Ovary (tissue), 7 donors: ENCODE measurements at regions not wholly inside any gene's neighbourhood (a gene's known extent, or its start where the extent isn't known, plus 50 kb on each side); places are given as distances from the start of the nearest gene placed in this dataset.

Experiments
- DNase-seq, 5 donors: peaks; one replicate each; pipeline ENCODE4 v3.0.0-alpha.2; 2019 to 2020
- H3K27ac ChIP-seq, 2 donors: fragments of 200-600 bp; one replicate each; pipeline versions ENCODE4 v1.5.1 to v1.8.0; 2019 to 2022
- H3K27me3 ChIP-seq: fragments of 200-600 bp; one replicate; pipeline ENCODE4 v1.8.0; 2022
- H3K36me3 ChIP-seq: fragments of 200-600 bp; sonication (generic); one replicate; pipeline ENCODE4 v1.5.1; 2019
- H3K4me1 ChIP-seq: one replicate; pipeline ENCODE4 v1.8.1; 2013; ENCODE audit warnings: mild to moderate bottlenecking, moderate library complexity; ENCODE audit not compliant: insufficient read depth
- H3K4me3 ChIP-seq: fragments of 200-600 bp; sonication (generic); one replicate; pipeline ENCODE4 v1.5.1; 2017
- H3K9me3 ChIP-seq, 2 donors: fragments of 200-600 bp in 1 of 2; sonication (generic) in 1 of 2; one replicate each; pipeline versions ENCODE4 v1.5.1 to v1.8.1; 2013 to 2019; ENCODE audit warnings: mild to moderate bottlenecking in 1 of 2, moderate library complexity in 1 of 2
- EP300 ChIP-seq: sonication (generic); formaldehyde crosslinking; IDR thresholded peaks from one replicate; pipeline ENCODE4 v1.6.1; 2017; ENCODE audit warnings: antibody characterized with exemption
- POLR2A ChIP-seq: fragments of 450-650 bp; IDR thresholded peaks from one replicate; pipeline ENCODE4 v1.6.1; 2017; ENCODE audit warnings: antibody characterized with exemption, mild to moderate bottlenecking, moderate library complexity
- WGBS, 3 donors: extraction: QIAGEN DNeasy Blood & Tissue Kit in 1 of 3; methylation state at CpG; one replicate each; pipeline versions ENCODE4 v1.1.5 to v1.1.7; 2013 to 2017; 5-methylcytosine and 5-hydroxymethylcytosine counted together
- intact Hi-C, 4 donors: fragments of 100-400 bp; cut with DNase I; formaldehyde crosslinking; loops; one replicate each; pipeline versions ENCODE4 v1.11.0 to v1.15.1; 2022 to 2023
- TF ChIP-seq, protein P1 (sequence below), 3 donors: fragments of 450-650 bp in 2 of 3; fragments of 200-600 bp in 1 of 3; IDR thresholded peaks; one replicate each; pipeline versions ENCODE4 v1.5.1 to v1.8.0; 2016 to 2022; ENCODE audit warnings: antibody characterized with exemption in 3 of 3, mild to moderate bottlenecking in 1 of 3
- donor health status: DM: no; HTN: no; CAD: no; lungs with moderate emphysema.
- donor health status: DM: no; HTN: no; CAD: no.
- donor health status: Bipolar disorder and iron deficiency.
- donor health status: DM: no; HTN: no; CAD: no.
- donor health status: DM: yes; HTN: yes; CAD: no.

DNA sequence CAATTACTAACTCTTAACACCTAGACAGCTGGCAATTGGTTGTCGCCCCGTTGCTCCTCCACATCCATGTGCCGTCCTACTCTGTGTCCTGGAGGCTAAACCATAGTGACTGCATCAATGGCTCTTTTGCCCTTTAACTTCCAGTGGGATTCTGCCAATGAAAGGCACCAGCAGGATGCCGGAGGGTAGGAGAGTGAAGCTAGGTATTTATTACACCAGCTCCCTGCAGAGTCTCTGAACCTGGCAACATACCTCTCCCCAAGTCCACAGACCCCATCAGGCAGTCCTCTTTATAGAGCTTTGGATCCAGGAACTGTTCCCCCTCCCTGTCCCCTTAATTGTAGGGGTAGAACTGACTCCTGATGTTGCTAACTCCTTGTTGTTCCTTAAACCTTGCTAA is 426.8 kb downstream of the HNRNPD start:
- H3K9me3 ChIP-seq: no peaks in the 10 kb centered on the region
- H3K36me3 ChIP-seq: no peaks in the 10 kb centered on the region
- intact Hi-C loops: no loop called here
- no peak overlapping the region for H3K4me3 ChIP-seq
- DNase-seq: no peak
- WGBS, 3 donors: 17 to 24% (median 21%) methylated on average over 4 of the region's 4 CpGs
- H3K27me3 ChIP-seq: no peaks in the 10 kb centered on the region
- no peaks in the 10 kb centered on the region for H3K4me1 ChIP-seq
- TF ChIP-seq, protein P1, sequence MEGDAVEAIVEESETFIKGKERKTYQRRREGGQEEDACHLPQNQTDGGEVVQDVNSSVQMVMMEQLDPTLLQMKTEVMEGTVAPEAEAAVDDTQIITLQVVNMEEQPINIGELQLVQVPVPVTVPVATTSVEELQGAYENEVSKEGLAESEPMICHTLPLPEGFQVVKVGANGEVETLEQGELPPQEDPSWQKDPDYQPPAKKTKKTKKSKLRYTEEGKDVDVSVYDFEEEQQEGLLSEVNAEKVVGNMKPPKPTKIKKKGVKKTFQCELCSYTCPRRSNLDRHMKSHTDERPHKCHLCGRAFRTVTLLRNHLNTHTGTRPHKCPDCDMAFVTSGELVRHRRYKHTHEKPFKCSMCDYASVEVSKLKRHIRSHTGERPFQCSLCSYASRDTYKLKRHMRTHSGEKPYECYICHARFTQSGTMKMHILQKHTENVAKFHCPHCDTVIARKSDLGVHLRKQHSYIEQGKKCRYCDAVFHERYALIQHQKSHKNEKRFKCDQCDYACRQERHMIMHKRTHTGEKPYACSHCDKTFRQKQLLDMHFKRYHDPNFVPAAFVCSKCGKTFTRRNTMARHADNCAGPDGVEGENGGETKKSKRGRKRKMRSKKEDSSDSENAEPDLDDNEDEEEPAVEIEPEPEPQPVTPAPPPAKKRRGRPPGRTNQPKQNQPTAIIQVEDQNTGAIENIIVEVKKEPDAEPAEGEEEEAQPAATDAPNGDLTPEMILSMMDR (IDR thresholded peaks at IDR 0.05): no peak
- TF ChIP-seq EP300: no peak
- no peak overlapping the region for H3K27ac ChIP-seq

DNA sequence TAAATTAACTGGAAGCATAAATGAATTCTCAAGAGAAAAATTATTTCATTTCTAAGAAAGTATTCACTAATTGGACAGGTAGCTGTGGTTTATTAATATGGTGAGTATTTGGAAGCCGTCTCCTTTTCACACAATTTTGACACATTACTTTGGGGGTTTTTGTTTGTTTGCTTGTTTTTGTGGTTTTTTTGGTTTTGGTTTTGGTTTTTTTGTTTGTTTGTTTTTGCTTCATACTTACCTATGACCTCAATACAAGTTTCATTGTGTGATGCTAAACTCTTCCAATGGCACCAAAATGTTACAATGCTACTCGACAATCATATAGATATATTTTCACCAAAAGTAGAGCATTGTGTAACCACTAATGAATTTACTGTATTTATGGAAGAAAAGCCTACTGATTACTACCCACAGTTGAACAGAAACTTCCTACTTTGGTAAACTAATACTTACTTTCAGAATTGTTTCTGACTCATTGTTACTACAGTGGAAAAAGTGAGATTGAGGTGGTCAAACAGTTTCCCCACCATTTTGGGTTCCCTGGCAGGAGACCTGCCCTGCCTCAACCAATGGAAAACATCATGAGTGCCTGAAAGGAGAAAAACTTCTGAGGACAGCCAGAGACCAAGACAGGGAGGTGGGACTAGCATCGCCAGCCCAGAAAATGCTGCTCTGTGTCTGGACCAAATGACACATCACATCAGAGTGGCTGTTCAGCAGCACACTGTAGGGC is 443.1 kb downstream of the HNRNPD start:
- no peak for DNase-seq
- Histone ChIP-seq H3K27me3 (no peaks in the 10 kb centered on the region), H3K4me1 (no peaks in the 10 kb centered on the region), H3K9me3 (no peaks in the 10 kb centered on the region), H3K36me3 (no peaks in the 10 kb centered on the region), H3K4me3 (no peak overlapping the region), H3K27ac (no peak overlapping the region)
- TF ChIP-seq, protein P1 (IDR thresholded peaks at IDR 0.05): no peak
- TF ChIP-seq POLR2A: no peak
- TF ChIP-seq EP300: no peak
- intact Hi-C loops: no loop called here
- WGBS, 3 donors: 75 to 85% (median 78%) methylated on average over 3 of the region's 3 CpGs

GRCh38 chr4:81923140-81923539 is 450.7 kb downstream of the HNRNPD start:
- intact Hi-C loops: no loop called here
- no peaks in the 10 kb centered on the region for H3K9me3 ChIP-seq
- TF ChIP-seq, protein P1 (IDR thresholded peaks at IDR 0.05): no peak
- TF ChIP-seq POLR2A (no peak), EP300 (no peak)
- 46 to 69% (median 60%) methylated on average over 2 of the region's 2 CpGs for WGBS, 3 donors
- H3K27ac ChIP-seq: no peak overlapping the region
- H3K4me3 ChIP-seq: no peak overlapping the region
- H3K27me3 ChIP-seq: no peaks in the 10 kb centered on the region
- no peak for DNase-seq
- no peaks in the 10 kb centered on the region for H3K36me3 ChIP-seq
- H3K4me1 ChIP-seq: no peaks in the 10 kb centered on the region

DNA sequence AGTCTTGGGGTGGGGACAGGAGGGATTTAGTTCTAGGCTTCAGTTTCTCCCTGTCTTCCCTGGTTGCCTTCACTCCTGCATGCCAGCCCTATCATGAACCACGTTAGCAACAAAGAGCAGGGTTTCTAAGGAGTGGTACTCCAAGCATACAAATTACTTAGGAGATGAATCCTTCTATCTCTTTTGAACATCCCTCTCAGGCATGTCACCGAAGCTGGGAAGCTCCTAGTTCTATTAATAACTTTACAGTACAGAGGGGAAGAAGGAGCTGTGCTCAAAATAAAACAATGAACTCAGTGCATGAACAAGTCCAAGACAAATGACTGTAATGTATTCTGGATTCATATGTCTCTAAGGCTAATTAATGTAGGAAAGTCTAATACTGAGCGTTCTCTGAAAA is 450.6 kb upstream of the RASGEF1B start:
- no peak overlapping the region for H3K4me3 ChIP-seq
- 47 to 69% (median 55%) methylated on average over 3 of the region's 3 CpGs for WGBS, 3 donors
- H3K27me3 ChIP-seq: no peaks in the 10 kb centered on the region
- H3K4me1 ChIP-seq: no peaks in the 10 kb centered on the region
- DNase-seq: no peak
- no peaks in the 10 kb centered on the region for H3K9me3 ChIP-seq
- no peak overlapping the region for H3K27ac ChIP-seq
- TF ChIP-seq EP300 (no peak), POLR2A (no peak)
- TF ChIP-seq, protein P1 (IDR thresholded peaks at IDR 0.05): no peak
- H3K36me3 ChIP-seq: no peaks in the 10 kb centered on the region
- intact Hi-C loops: no loop called here
